NCI-H774 (cell line): ENCODE measurements at regions not wholly inside any gene's neighbourhood (a gene's known extent, or its start where the extent isn't known, plus 50 kb on each side); places are given as distances from the start of the nearest gene placed in this dataset.
"Not testable (repeated sequence)": the region's sequence is repeated elsewhere in the genome, so short reads cannot be mapped to it uniquely, and the experiment has no call there.

Source experiments
- DNase-seq: peaks from one replicate; lab custom pipeline; 2025; lab: John Stamatoyannopoulos, UW

DNA sequence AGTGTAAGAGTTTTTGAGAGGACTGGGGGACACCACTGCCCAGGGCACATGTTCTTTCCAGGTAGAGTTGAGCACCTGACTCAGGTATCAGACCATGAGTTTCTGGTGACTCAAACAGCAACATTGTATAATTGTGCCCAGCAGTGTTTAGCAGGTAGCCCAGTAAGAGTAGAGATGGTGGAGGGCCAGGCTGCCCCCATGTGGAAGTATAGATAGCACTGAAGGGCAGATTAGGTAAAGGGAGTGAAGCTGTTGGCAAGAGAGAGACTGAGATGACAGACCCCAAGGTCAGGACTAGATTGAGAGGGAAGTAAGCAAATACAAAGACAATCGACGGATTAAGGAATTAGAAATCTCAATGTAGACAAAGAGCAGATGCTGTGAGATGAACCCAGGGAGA is 74.6 kb downstream of the TRIM42 start:
- DNase-seq: no peak

DNA sequence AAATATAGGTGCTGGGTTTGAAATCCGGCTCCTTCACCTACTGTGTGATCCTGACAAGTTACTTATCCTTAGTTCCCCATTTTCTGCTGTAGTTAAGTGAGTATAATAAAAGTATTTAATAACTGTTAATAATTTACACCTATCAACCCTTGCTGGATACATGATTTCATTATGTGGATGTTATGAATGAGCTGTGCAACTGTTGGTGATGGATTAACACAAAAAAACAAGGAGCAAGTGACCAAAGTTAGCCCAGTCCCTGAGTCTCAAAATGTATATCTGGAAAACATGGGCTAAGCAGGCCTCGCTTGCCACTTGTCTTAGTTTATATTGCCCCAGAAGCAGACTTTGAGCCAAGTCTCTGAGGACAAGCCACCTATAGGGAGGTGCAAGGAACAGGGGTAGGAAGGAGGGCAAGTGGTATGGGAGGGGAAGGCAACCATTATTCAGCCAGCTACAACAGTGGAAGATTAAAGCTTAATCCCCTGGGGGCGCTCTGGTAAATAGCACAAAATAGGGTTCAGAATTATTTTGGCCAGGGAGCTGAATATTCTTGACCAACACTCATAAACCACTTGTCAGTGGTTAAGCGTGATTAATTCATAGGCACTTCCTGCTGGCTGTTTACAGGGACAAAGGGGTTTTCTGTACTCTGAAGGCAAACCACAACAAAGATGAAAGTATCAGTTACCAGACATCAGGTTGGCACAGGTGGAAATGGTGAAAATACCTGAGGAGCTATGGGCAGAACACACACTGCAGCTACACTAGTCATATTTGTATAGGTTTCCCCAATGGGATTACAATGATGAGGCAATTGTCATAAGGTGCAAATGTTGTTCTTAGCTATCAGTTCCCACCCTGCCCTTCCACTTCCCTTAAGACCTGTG is 76.2 kb downstream of the TRIM42 start:
- DNase-seq: no peak

DNA sequence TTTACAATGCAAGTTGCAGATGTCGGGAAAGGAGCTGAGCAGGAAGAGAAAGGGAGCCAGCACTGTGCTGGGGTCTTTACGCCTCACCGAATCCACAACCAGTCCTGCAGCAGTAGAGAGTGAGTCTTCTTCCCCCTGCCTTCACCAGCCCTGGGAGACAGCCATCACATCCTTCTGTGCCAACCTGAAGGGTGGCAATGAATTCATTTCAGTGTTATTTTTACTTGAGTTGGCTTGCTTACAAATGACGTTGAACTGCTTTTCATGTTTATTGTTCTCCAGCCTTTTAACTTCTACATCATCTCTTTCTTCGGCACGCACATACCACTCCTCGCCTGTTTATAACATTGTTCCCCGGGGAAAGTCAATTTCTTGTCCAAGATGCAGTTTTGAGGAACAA is 77.1 kb downstream of the TRIM42 start:
- no peak for DNase-seq

DNA sequence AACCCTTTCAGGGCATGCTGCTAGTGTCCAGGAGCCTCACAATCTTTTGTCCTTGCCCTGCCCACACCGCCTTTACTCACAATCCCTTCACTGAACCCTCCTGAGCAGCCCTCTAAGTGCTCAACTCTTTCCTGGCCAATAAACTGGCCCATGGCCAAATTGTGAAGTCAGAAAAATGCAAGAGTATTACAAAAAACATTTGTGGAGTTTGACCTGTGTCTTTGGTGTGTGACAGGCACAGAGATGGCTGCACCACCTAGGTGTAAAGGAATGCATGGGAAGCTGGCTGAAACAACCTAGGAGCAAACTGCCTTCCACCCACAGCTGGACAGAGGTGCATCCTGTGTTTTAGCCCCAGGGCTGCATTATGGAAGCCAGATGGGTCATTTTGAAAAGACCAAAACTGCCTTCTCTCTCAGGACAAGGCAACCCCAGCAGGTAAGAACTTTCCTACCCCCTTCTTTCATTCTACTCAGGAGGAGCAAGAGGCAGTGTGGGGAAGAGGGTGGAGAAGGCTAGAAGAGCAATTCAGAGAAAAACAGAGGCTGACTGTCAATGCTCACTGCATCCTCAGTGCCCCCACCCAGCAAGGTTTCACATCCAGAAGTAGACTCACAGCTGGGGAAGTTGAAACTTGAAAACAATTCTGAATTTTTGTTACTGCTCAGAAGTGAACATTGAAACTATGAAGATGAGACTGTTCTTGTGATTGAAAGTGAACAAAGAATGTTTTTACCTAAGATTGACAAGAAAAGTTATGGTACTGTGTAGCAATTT is 78.6 kb downstream of the TRIM42 start:
- DNase-seq: no peak

DNA sequence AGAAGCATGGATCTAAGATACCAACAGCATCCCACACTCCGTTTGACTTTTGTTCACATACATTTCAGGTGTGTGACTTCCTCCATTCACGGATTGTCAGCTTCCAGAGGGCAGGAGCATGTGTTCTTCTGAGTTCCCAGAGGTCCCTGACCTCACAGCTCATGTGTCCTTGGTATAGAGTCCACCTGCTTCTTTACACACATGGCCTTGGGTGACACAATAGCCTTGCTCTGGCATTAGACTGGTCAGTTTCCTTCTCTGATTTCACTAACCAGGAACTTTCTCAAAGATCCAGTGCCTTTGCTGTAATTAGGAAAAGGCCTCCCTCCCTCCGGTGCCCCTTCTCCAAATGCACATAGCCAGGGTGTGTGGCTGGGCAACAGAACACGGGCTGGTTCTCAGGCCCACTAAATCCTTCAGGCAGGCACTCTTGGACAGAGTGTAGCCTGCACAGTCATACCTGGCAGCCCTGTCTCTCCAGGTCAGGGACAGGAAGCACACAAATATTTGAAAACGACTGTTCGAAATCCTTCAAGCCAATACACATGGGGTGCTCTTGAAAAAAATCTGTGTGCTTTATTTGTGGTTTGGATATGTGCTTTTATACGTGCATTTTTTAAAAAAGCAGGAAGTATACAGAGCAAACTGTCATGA is 81.1 kb downstream of the TRIM42 start:
- DNase-seq: no peak

DNA sequence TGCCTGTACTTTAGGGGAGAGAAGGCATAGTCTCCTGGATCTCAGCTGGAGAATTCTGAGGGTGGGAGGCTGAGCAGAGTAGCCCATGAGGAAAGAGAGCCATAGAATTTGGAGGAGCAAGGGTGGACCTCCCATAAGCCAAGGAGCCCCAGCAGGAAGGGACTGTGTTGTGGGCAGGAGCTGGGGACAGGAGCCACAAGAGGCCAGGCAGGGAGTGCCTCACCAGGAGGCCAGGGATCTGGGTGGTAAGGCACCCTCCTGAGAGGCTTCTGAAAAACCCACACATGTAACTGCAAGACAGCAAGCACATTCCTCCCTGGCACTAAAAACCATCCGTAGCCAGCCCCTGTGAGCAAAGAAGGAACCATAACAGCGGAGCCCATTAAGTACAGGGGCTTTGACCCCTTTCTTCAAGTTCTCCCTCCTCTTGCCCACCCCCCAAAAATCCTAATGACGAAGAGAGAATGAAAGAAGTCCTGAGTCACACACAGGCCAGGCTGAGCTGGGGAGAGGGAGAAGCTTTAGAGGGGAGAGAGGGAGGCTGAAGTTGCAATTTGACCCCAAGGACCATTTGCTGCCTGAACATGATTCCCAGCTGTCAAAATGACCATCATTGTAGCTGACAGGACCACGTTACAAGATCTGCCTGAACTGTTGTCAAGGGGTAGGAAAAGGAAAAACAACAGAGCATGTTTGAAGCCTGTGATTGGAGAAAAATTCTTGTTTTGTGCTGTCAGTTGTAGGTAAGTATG is 82.6 kb downstream of the TRIM42 start:
- no peak for DNase-seq

DNA sequence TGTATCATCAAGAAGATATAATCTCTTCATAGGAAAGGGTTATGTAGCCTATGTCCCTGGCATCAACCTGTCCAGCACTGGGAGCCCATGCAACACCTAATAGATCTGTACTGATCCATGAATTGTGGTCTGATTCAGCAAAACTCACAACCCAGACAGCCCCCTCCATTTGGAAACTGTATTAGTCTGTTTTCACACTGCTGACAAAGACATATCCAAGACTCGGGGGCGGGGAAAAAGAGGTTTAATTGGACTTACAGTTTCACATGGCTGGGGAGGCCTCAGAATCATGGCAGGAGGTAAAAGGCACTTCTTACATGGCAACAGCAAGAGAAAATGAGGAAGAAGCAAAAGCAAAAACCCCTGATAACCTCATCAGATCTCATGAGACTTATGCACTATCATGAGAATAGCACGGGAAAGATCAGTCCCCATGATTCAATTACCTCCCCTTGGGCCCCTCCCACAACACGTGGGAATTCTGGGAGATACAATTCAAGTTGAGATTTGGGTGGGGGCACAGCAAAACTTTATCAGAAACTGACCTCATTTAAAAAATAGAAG is 83.3 kb downstream of the TRIM42 start:
- no peak for DNase-seq

DNA sequence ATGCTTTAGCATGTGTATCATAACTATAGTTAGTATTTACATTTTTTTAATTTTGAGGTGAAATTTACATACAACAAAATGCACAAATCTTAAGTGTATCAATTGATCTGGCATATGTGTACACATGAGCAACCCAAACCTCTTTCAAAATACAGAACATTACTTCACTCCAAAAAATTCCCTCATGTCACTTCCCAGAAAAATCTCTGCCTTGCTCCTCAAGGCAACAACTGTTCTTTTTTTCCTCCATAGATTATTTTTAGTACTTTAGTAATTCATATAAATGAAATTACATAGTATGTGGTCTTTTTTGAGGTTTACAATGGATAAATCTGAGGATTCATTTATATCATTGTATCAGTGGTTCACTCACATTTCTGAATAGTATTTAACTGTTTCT is 84.9 kb downstream of the TRIM42 start:
- DNase-seq: no peak

DNA sequence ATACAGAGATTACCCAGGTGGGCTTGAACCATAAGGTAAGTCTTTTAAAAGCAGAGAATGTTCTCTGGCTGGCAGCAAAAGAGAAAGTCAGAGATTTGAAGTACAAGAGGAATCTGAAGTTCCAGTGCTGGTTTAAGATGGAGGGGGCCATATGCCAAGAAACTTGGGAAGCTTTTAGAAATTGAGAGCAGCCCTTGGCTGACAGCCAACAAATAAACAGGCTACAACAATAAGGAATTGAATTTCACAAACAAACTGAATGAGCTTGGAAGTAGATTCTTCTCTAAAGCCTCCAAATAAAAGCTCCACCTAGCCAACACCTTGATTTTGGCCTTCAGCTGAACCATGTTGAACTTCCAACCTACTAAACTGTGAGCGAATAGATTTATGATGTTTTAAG is 85.7 kb downstream of the TRIM42 start:
- no peak for DNase-seq

DNA sequence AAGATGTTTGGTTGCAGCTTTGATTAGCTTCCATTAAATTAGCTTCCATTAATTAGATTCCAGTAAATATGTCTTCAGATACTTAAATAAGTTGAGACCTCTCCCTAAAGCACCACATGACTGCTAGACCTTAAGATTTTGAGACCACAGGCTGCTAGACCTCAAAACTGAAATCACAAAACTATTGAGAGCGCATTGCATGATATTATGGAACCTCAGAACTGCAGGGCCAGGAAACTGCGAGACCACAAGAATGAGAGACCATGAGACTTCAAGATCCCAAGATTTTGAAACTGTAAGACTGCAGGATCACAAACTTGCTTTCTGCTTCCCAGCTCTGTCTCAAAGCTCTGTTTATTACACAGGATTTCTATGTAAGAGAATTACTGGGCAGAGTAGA is 87.4 kb downstream of the TRIM42 start:
- DNase-seq: no peak

DNA sequence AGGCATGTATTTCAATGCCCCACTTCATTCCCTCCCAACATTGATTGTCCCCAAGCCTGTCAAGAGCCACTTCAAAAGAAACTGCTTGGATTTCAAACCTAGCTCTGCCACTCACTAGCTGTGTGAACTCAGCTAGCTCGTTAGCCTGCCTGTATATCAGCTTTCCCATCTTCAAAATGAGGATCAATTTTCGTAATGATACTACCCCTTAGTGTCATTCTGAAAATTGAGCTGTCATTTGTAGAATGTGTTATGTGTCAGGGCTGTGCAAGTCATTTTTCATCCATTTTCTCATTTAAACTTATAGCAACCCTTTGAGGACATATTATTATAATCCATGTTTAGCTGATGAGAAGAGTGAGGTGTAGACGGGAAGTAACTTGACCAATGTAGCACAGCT is 88.6 kb downstream of the TRIM42 start:
- no peak for DNase-seq

DNA sequence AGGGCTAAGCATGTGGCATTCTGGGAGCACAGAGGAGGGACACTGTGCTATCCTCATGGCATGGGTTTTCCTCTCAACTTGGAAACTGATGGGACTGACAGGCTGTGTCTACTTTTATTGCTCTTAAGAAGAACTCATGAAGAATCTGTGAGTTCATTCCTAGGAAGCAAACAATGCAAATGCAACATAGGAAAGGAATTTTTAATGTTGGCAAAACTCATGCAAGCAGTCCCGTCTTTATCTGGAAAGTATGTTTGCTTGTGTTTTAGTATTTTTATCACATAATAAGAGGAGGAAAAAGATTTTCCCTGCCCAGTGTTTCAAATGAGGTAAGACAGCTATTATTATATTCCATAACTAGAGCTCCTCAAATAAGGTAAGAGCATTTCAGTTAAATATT is 89.7 kb downstream of the TRIM42 start:
- no peak for DNase-seq

DNA sequence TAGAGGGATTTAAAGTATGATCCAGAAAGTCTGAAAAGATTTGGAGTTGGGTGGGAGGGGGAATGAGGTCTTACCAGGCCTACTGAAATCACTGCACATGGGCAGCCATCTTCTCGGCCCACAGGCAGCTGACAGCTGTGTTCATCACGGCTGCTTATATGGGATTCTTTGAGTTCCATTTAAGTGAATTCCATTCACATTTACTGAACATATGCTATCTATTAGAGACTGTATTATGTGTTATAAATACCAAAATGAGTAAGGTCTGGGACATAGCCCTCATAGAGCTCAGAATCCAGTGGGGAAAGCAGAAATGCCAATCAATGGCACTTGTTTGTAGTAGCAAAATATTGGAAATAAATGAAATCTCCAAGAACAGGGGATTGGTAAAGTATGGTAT is 91.1 kb downstream of the TRIM42 start:
- no peak for DNase-seq

DNA sequence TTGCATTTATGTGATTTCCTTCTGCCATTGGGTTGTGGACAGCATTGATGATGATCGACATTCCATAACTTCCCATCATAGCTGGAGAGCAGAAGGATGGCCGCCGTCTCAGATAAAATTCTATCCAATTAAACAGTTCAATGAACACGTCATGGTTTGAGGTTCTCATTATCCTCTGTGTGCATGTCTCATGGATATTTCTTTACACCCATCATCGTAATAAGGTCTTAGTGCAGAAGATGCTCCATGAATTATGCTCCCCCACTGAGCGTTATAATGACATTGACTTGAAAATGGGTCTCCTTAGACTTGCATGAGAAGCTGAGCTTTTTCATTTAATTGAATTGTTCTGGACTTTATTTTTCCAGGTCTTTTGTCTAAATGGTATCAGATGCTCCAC is 92.1 kb downstream of the TRIM42 start:
- no peak for DNase-seq

DNA sequence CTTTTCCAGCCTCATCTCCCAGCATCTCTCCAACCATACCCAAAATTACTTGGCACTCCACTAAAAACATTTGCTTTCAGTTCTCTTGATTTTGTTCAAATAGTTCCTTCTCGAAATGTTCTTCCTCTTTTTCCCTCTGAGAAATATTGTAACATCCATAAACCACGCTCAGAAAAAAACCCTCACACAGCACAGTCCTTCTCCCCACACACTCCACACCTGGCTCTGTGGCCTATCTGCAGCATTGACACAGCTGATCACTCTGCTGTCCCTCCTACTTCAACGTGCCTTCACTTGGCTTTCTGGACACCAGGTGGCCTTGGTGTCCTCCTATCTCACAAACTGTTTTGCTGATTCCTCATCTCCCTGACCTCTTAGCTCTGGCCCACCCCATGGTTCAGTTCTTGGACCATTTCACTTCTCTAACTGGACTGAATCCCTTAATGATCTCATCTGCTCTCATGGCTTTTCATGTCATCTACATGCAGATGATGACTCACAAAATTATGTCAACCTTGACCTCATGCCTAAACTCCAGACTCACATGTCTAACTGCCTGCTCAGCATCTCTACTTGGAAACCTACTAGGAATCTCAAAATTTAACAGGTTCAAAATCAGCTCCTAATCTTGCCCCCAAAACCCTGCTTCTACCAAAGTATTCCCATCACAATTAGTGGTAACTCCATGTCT is 93.3 kb downstream of the TRIM42 start:
- no peak for DNase-seq

DNA sequence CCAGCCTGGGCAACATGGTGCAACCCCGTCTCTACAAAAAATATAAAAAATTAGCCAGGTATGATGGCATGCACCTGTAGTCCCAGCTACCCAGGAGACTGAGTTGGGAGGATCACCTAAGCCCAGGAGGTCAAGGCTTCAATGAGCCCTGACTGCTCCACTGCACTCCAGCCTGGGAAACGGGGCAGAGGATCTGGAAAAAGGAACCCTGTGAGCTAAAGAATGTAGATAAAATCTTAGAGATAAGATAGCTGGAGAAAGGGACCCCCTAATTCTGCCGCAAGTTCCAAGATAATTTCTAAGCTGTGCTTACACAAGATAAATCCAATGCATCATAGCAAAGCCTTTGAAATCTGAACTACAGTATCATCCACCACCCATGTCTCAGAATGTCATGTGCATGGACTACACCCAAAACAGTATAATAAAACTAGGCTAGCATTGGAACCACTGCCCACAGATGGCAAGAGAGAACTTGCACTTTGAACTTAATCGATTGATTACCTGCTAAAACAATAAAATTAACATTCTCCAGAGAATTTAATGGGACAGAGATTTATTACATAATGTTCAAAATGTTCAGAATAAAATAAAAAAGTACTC is 99.9 kb downstream of the TRIM42 start:
- no peak for DNase-seq

DNA sequence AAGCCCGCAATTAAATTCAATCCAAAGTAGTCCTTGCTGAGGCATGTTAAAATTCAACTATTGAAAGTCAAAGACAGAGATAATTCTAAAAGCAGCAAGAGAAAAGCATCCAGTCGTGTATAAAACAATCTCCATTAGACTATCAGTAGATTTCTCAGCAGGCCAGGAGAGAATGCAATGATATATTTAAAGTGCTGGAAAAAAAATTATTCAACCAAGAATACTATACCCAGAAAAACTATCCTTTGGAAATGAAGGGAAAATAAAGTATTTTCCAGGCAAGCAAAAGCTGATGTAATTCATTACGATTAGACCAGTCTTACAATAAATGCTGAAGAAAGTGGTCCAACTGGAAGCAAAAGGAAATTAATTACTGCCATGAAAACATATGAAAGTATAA is 113.5 kb downstream of the TRIM42 start:
- no peak for DNase-seq

DNA sequence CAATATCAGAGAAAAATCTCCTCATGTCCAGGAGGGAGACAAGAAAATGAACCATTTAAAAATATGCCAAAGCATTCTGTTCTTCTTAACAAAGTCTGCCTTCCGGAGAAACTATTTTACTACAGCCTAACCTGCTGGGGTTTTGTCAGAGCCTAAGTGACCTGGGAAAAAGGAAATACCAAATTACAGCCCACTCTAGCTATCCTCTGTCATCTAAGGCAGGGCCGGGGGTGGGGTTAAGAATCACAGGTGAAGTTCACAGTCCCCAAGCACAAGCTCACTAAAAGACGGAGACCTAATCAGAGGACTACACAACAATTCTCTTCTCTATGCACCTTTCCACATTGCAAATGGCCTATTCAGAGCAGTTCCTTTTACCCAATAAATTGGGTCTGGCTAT is 116.6 kb downstream of the TRIM42 start:
- DNase-seq: no peak

DNA sequence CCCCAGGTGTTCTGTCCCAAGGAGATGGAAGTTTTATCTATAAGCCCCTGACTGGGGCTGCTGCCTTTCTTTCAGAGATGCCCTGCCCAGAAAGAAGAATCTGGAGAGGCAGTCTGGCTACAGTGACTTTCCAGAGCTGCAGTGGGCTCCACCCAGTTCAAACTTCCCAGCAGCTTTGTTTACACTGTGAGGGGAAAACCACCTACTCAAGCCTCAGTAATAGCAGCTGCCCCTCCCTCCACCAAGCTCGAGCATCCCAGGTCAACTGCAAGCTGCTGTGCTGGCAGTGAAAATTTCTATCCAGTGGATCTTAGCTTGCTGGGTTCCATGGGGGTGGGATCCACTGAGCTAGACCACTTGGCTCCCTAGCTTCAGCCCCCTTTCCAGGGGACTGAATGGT is 125.0 kb downstream of the TRIM42 start:
- DNase-seq: not testable (repeated sequence)

DNA sequence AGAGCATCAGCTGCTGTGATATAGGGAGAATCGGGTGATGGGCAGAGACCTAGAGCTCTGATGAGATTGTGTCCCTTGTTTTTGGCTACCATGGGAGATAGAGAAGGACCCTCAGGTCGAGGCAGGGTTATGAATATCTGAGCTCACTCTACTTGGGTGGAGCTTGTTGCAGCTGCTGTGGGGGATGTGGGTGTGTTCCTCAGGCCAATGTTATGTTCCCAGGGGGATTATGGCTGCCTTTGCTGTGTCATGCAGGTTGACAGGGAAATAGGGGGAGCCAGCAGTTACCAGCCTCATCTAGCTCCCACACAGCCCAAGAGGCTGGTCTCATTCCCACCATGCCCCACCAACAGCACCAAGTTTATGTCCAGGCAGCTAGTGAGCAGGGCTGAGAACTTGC is 131.5 kb downstream of the TRIM42 start:
- no peak for DNase-seq
